ENCODE measurements at regions not wholly inside any gene's neighbourhood (a gene's known extent, or its start where the extent isn't known, plus 50 kb on each side); places are given as distances from the start of the nearest gene placed in this dataset.
A peak's percentile ranks its signal among the peaks of the same experiment; 100 is the strongest.
"Not testable (repeated sequence)": the region's sequence is repeated elsewhere in the genome, so short reads cannot be mapped to it uniquely, and the experiment has no call there.

DNA sequence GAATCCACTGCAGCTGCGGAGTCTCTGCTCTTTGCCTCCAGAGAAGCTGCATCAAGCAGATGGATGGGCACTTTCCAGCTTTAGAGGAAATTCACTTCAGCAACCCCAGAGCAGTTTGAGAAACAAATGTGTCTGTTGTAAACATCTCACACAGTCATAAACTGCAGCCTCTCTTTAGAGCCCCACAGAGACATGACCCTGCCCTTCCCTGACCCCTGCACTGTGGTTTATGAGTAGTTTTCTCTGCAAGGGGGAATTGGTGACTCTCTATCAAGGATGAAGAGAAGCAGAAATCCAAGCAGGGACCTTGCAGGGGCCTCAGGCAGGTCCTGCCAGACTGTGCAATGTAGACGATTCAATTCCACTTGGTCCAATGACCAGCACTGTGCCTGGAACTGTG is 160.2 kb downstream of the SH2D4B start:
- DNase-seq = no peak

GRCh38 chr10:80699602-80700039 is 161.9 kb downstream of the SH2D4B start:
- DNase-seq = peak; percentile 22

DNA sequence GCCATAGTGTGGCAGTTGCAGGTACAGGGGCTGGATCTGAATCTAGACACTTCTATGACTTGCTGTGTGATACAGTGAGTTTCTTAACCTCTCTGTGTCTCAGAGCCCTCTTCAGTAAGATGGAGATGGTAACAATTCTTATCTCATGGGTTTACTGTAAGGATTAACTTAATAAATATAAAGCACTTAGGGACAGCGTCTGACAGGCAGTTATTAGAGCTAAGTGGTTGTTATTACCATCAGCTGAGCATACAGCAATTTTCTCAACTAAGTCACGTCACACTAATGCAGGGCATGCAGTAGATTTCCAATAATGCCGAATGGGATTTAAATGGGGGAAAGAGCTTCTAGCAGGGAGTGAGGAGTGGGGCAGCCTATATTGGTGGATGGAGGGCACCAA is 162.6 kb downstream of the SH2D4B start:
- no peak for DNase-seq

DNA sequence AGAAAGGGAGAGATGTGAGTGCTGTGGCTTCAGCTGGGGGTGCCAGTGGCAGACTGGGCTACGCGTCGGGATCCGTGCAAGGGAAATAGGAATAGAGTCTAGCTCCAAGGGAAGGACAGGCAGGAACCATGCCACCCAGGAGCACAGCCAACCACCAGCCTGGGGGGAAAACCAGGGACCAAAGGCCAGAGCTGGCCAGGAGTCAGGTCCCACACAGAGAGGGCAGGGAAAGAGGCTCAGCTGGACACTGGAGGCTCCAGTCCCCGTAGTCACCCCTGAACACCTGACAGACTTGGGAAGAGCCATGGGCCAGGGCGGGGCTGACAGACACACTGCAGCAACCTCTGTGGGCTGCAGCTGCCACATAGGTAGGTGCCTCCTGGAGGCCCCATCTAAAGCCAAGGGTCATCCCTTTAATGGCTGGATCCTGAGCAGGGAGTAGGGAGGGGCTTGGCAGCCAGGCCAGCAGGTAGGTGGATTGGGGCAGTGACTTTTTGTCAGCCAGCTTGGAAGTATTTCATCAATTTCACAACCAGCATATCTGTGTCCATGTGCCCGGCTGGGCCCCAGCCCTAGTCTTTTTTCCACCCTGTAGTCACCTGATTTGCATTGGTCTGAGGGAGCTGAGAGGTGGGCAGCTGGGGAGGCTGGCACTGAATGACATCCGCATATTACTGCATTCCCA is 163.2 kb downstream of the SH2D4B start:
- DNase-seq = no peak

GRCh38 chr10:80701706-80702105 is 164.0 kb downstream of the SH2D4B start:
- DNase-seq = no peak

GRCh38 chr10:80702143-80702542 is 164.4 kb downstream of the SH2D4B start:
- DNase-seq = no peak

GRCh38 chr10:80705899-80706298 is 168.2 kb downstream of the SH2D4B start:
- no peak for DNase-seq

GRCh38 chr10:80708185-80708584 is 170.5 kb downstream of the SH2D4B start:
- no peak for DNase-seq

- DNase-seq = no peak
These were observed 171.1 kb downstream of the SH2D4B start for GRCh38 chr10:80708808-80709207.

- DNase-seq = no peak
These were observed 172.2 kb downstream of the SH2D4B start for GRCh38 chr10:80709866-80710265.

DNA sequence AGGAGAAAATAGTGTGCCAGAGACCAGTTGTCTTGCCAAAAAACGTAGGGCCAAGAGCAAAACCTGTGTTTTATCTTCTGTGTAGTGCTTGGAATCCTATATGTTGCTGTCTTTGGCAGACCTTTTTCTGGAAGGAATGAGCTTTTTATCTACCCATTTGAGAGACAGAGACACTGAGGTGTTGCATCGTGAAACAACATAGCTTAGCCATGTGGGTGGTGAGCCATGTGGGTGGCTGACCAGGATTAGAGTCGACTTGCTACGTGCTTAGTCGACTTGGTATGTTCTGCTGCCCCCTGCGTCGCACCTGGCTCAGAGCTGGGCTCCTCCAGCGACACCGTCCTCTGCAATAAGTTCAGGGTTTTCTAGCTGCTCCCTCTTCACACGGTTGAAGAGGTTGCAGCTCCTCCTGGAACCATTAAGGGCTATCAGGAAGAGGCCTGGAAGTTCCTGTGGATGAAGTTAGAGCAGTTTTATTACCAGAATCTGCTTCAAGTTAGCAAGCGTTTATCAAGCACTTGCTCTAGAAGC is 175.8 kb downstream of the SH2D4B start:
- no peak for DNase-seq

DNA sequence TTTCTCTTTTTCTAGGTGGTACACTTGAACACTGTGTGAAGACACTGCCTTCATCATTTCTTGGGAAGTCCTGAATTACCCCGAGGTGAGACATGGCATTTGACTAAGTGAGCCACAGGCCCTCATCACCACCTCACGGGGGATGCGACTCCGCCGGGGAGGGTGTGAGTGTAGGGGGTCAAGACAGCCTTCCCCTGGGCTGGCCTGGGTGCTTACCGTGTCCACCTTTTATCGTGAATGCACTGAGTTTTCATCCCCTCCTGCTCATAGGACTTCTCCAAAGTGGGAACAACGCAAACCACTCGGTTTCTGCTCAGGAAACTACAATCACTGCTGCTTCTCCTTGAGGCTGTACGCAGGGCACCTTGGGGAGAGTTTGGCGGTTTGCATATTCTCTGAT is 176.9 kb downstream of the SH2D4B start:
- no peak for DNase-seq

DNA sequence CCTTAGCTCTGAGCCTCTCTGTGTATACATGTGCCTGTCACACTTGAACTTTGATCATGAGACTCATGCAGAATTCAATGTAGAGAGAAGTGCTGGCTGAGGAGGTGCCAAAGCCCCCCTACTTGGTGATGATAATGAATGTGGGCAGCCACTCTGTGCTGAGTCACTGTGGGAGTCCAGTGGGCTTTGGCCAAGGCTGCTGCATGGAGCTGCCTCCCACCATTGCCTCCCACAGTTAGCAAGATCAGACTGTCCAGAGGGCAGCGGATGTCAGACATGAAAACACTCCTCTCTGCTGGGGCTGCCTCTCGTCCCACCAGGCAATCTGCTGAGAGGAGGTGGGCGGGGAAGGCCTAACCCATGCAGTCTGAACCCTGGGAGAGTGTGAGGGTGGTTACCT is 180.3 kb downstream of the SH2D4B start:
- no peak for DNase-seq

DNA sequence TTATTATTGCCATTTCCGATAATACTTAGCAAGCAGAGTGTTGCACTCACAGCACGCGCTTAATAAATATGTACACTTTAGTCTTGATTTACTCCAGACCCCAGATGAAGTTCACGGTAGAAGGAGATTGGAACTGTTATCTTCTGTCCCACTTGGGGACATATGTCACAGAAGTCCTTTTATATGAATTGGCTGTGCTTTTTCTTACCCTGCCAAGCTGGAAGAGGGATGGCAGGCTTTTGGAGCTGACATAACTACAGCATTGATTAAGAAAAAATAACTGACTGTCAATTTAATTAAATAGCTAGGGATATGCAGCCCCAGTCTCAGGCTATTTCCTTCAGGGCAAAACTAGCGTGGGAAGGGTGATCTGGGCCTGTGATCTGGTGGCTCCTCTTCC is 182.2 kb downstream of the SH2D4B start:
- no peak for DNase-seq

DNA sequence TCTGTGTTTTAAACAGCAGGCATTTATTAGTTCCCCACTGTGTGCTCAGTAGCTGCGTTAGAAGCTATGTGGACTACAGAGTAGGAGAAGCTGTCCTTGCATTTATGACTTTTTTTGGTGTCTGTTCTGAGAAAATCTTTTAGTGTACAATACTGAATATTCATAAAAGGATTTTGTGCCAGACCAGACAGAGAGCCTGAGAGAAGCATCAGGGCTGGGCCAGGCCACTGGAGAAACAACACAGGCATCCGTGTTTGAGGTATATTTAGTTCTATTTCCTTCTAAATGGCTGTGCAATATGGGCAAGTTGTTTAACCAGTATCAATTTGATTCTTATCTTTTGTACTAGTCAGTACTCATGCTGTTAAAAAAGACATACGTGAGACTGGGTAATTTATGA is 182.8 kb downstream of the SH2D4B start:
- no peak for DNase-seq

- not testable (repeated sequence) for DNase-seq
These were observed 190.7 kb downstream of the SH2D4B start for GRCh38 chr10:80728354-80728753.

- no peak for DNase-seq
These were observed 192.2 kb downstream of the SH2D4B start for GRCh38 chr10:80729896-80730295.

GRCh38 chr10:80730522-80730921 is 192.8 kb downstream of the SH2D4B start:
- DNase-seq = no peak

- no peak for DNase-seq
These were observed 196.9 kb downstream of the SH2D4B start for GRCh38 chr10:80734589-80734988.

- no peak for DNase-seq
These were observed 199.5 kb downstream of the SH2D4B start for GRCh38 chr10:80737209-80737608.

GRCh38 chr10:80739328-80739727 is 201.6 kb downstream of the SH2D4B start:
- no peak for DNase-seq

- DNase-seq = no peak
These were observed 202.4 kb downstream of the SH2D4B start for GRCh38 chr10:80739963-80740715.

- no peak for DNase-seq
These were observed 203.6 kb downstream of the SH2D4B start for GRCh38 chr10:80741278-80741677.

GRCh38 chr10:80750268-80750667 is 212.6 kb downstream of the SH2D4B start:
- no peak for DNase-seq
